HG02938 (cell line): ENCODE measurements at regions not wholly inside any gene's neighbourhood (a gene's known extent, or its start where the extent isn't known, plus 50 kb on each side); places are given as distances from the start of the nearest gene placed in this dataset.

ENCODE experiments used
- ATAC-seq: cut with Tn5 transposase; IDR thresholded peaks from one replicate; pipeline ENCODE4 v1.9.1; 2021; ENCODE audit warnings: mild to moderate bottlenecking, moderate library complexity; ENCODE audit not compliant: unreplicated experiment

- ATAC-seq: no peak
Observed at GRCh38 chr2:181114021-181114420, 133.6 kb downstream of the UBE2E3 start.

- no peak for ATAC-seq
Observed at GRCh38 chr2:181116261-181116660, 135.9 kb downstream of the UBE2E3 start.

- ATAC-seq: no peak
Observed at GRCh38 chr2:181117206-181117925, 137.0 kb downstream of the UBE2E3 start.

- ATAC-seq: no peak
Observed at GRCh38 chr2:181120625-181121024, 140.2 kb downstream of the UBE2E3 start.

- no peak for ATAC-seq
Observed at GRCh38 chr2:181121996-181122395, 141.6 kb downstream of the UBE2E3 start.

- ATAC-seq: no peak
Observed at GRCh38 chr2:181122601-181123000, 142.2 kb downstream of the UBE2E3 start.

GRCh38 chr2:181123798-181124231, 143.4 kb downstream of the UBE2E3 start:
- ATAC-seq: peak; percentile 95

- ATAC-seq: no peak
Observed at GRCh38 chr2:181124497-181124896, 144.1 kb downstream of the UBE2E3 start.

- no peak for ATAC-seq
Observed at GRCh38 chr2:181125359-181125758, 145.0 kb downstream of the UBE2E3 start.

GRCh38 chr2:181126311-181126868, 146.0 kb downstream of the UBE2E3 start:
- no peak for ATAC-seq

- ATAC-seq: peak; percentile 64
Observed at GRCh38 chr2:181128199-181128598, 147.8 kb downstream of the UBE2E3 start.

- no peak for ATAC-seq
Observed at GRCh38 chr2:181129364-181130056, 149.1 kb downstream of the UBE2E3 start.

- no peak for ATAC-seq
Observed at GRCh38 chr2:181130686-181131085, 150.3 kb downstream of the UBE2E3 start.

- ATAC-seq: no peak
Observed at GRCh38 chr2:181131584-181131983, 151.2 kb downstream of the UBE2E3 start.

GRCh38 chr2:181138816-181139215, 158.4 kb downstream of the UBE2E3 start:
- no peak for ATAC-seq

- ATAC-seq: no peak
Observed at GRCh38 chr2:181139831-181140230, 159.4 kb downstream of the UBE2E3 start.

- ATAC-seq: no peak
Observed at GRCh38 chr2:181140414-181140813, 160.0 kb downstream of the UBE2E3 start.

GRCh38 chr2:181140928-181141327, 160.5 kb downstream of the UBE2E3 start:
- no peak for ATAC-seq

- ATAC-seq: no peak
Observed at GRCh38 chr2:181141676-181142075, 161.3 kb downstream of the UBE2E3 start.

GRCh38 chr2:181142514-181142913, 162.1 kb downstream of the UBE2E3 start:
- peak; percentile 76 for ATAC-seq

- ATAC-seq: no peak
Observed at GRCh38 chr2:181143790-181144300, 163.4 kb downstream of the UBE2E3 start.

- ATAC-seq: no peak
Observed at GRCh38 chr2:181145645-181146044, 165.2 kb downstream of the UBE2E3 start.
